Stimulated activated CD8-positive, alpha-beta memory T cell treated with anti-CD3 and anti-CD28 coated beads, Interleukin-15, amount 100 ng/mL, for 24 hours (primary cell): ENCODE measurements at regions not wholly inside any gene's neighbourhood (a gene's known extent, or its start where the extent isn't known, plus 50 kb on each side); places are given as distances from the start of the nearest gene placed in this dataset.

Experiments
- DNase-seq: peaks from one replicate; pipeline ENCODE4 v3.0.0-alpha.2; 2020; ENCODE audit warnings: low read depth

GRCh38 chr2:13014783-13015182 lies 298.0 kb downstream of the TRIB2 start:
- no peak for DNase-seq

- DNase-seq, result no peak
Measured at GRCh38 chr2:13015532-13016320, 299.0 kb downstream of the TRIB2 start.

- DNase-seq, result no peak
Measured at GRCh38 chr2:13018490-13018889, 301.8 kb downstream of the TRIB2 start.

- DNase-seq, result no peak
Measured at GRCh38 chr2:13019781-13020180, 303.0 kb downstream of the TRIB2 start.

- DNase-seq, result no peak
Measured at GRCh38 chr2:13020469-13020868, 303.7 kb downstream of the TRIB2 start.

- no peak for DNase-seq
Measured at GRCh38 chr2:13021470-13021957, 304.8 kb downstream of the TRIB2 start.

- DNase-seq, result no peak
Measured at GRCh38 chr2:13030606-13031005, 313.9 kb downstream of the TRIB2 start.

- no peak for DNase-seq
Measured at GRCh38 chr2:13034861-13035260, 318.1 kb downstream of the TRIB2 start.

- no peak for DNase-seq
Measured at GRCh38 chr2:13035866-13036265, 319.1 kb downstream of the TRIB2 start.

GRCh38 chr2:13040043-13040442 lies 323.3 kb downstream of the TRIB2 start:
- DNase-seq, result no peak

GRCh38 chr2:13046557-13047165 lies 329.9 kb downstream of the TRIB2 start:
- no peak for DNase-seq

GRCh38 chr2:13050764-13051163 lies 334.0 kb downstream of the TRIB2 start:
- no peak for DNase-seq

GRCh38 chr2:13052547-13052946 lies 335.8 kb downstream of the TRIB2 start:
- DNase-seq, result no peak

- DNase-seq, result no peak
Measured at GRCh38 chr2:13056259-13056843, 339.6 kb downstream of the TRIB2 start.

GRCh38 chr2:13057671-13058070 lies 340.9 kb downstream of the TRIB2 start:
- DNase-seq, result no peak

- DNase-seq, result no peak
Measured at GRCh38 chr2:13066676-13067075, 349.9 kb downstream of the TRIB2 start.

GRCh38 chr2:13067508-13067907 lies 350.8 kb downstream of the TRIB2 start:
- DNase-seq, result no peak

GRCh38 chr2:13089971-13090370 lies 373.2 kb downstream of the TRIB2 start:
- no peak for DNase-seq

GRCh38 chr2:13091455-13091854 lies 374.7 kb downstream of the TRIB2 start:
- DNase-seq, result no peak

- DNase-seq, result no peak
Measured at GRCh38 chr2:13091861-13092378, 375.2 kb downstream of the TRIB2 start.

GRCh38 chr2:13093416-13093991 lies 376.8 kb downstream of the TRIB2 start:
- no peak for DNase-seq

GRCh38 chr2:13102397-13103063 lies 385.8 kb downstream of the TRIB2 start:
- no peak for DNase-seq
